Embryonic facial prominence (tissue), 1 donor: ENCODE measurements at regions not wholly inside any gene's neighbourhood (a gene's known extent, or its start where the extent isn't known, plus 50 kb on each side); places are given as distances from the start of the nearest gene placed in this dataset.

Experiments used
- DNase-seq: peaks from one replicate; pipeline ENCODE4 v3.0.0-alpha.2; 2016; ENCODE audit errors: extremely low spot score

GRCh38 chr20:62527781-62528180, 52.0 kb upstream of the GATA5 start:
- no peak for DNase-seq

GRCh38 chr20:62528983-62529891, 53.4 kb upstream of the GATA5 start:
- DNase-seq: no peak

- DNase-seq: no peak
Observed at GRCh38 chr20:62529896-62530642, 54.3 kb upstream of the GATA5 start.

GRCh38 chr20:62530643-62531032, 54.8 kb upstream of the GATA5 start:
- no peak for DNase-seq

GRCh38 chr20:62531046-62531838, 55.4 kb upstream of the GATA5 start:
- no peak for DNase-seq

GRCh38 chr20:62532921-62533320, 57.1 kb upstream of the GATA5 start:
- no peak for DNase-seq

- no peak for DNase-seq
Observed at GRCh38 chr20:62533591-62534495, 58.0 kb upstream of the GATA5 start.

- no peak for DNase-seq
Observed at GRCh38 chr20:62534526-62535221, 58.9 kb upstream of the GATA5 start.

- no peak for DNase-seq
Observed at GRCh38 chr20:62535282-62535811, 59.6 kb upstream of the GATA5 start.

GRCh38 chr20:62535964-62536363, 60.2 kb upstream of the GATA5 start:
- no peak for DNase-seq

GRCh38 chr20:62536871-62537401, 61.1 kb upstream of the GATA5 start:
- no peak for DNase-seq

GRCh38 chr20:62537649-62538292, 62.0 kb upstream of the GATA5 start:
- DNase-seq: no peak

- no peak for DNase-seq
Observed at GRCh38 chr20:62539198-62540045, 63.6 kb upstream of the GATA5 start.

- DNase-seq: no peak
Observed at GRCh38 chr20:62540504-62540903, 64.7 kb upstream of the GATA5 start.

- DNase-seq: no peak
Observed at GRCh38 chr20:62542862-62543261, 67.1 kb upstream of the GATA5 start.

GRCh38 chr20:62543470-62544302, 67.9 kb upstream of the GATA5 start:
- no peak for DNase-seq

GRCh38 chr20:62544505-62545055, 68.8 kb upstream of the GATA5 start:
- DNase-seq: no peak
